AG09319 (cell line): ENCODE measurements at regions not wholly inside any gene's neighbourhood (a gene's known extent, or its start where the extent isn't known, plus 50 kb on each side); places are given as distances from the start of the nearest gene placed in this dataset.

Experiments
- DNase-seq: peaks from one replicate; pipeline ENCODE4 v3.0.0-alpha.2; 2010; ENCODE audit warnings: low read depth; ENCODE audit errors: extremely low read depth
- CTCF ChIP-seq: IDR thresholded peaks from 2 replicates; pipeline ENCODE4 v1.5.1; 2011; ENCODE audit warnings: low read depth, mild to moderate bottlenecking, inconsistent platforms, low read length, moderate library complexity

- no peak for DNase-seq
- TF ChIP-seq CTCF: no peak
These were observed 178.4 kb downstream of the ADSS2 start for GRCh38 chr1:244273262-244273844.

GRCh38 chr1:244273845-244274619 lies 177.7 kb downstream of the ADSS2 start:
- peak; percentile 89 for DNase-seq
- TF ChIP-seq CTCF: no peak

GRCh38 chr1:244276646-244277045 lies 175.1 kb downstream of the ADSS2 start:
- no peak for TF ChIP-seq CTCF
- DNase-seq: no peak

- no peak for TF ChIP-seq CTCF
- DNase-seq: no peak
These were observed 171.5 kb downstream of the ADSS2 start for GRCh38 chr1:244280201-244280600.

- TF ChIP-seq CTCF: no peak
- DNase-seq: peak; percentile 44
These were observed 170.8 kb downstream of the ADSS2 start for GRCh38 chr1:244280859-244281258.

GRCh38 chr1:244283772-244284171 lies 167.9 kb downstream of the ADSS2 start:
- no peak for DNase-seq
- TF ChIP-seq CTCF: no peak

GRCh38 chr1:244284641-244285156 lies 167.0 kb downstream of the ADSS2 start:
- TF ChIP-seq CTCF: no peak
- DNase-seq: no peak
